ENCODE measurements at regions not wholly inside any gene's neighbourhood (a gene's known extent, or its start where the extent isn't known, plus 50 kb on each side); places are given as distances from the start of the nearest gene placed in this dataset.

DNA sequence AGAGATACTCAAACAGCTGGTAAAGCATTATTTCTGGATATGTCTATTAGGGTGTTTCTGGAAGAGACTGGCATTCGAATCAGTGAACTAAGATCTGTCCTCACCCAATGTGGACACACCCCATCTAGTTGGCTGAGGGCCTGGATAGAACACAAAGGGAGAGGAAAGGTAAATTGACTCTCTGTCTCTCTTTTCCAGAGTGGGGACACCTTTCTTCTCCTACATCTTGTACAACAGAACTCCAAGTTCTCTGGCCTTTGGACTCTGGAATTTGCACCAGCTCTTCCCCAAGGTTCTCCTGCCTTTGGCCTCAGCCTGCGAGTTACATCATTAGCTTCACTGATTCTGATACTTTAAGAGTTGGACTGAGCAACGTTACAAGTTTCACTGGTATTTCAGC, 1253.9 kb downstream of the SLC16A7 start:
- Histone ChIP-seq H3K27ac (ENCODE audit: low read length) (no peak overlapping the region), H3K27me3 (ENCODE audit: low read depth, low read length) (no peaks in the 10 kb centered on the region), H3K9me3 (ENCODE audit: insufficient read depth, low read length) (no peaks in the 10 kb centered on the region), H3K79me2 (ENCODE audit: low read length) (no peaks in the 10 kb centered on the region), H2AFZ (ENCODE audit: low read depth, low read length) (no peak overlapping the region), H3K36me3 (replicated peaks; ENCODE audit: low read depth, low read length) (no peaks in the 10 kb centered on the region), H3K4me2 (ENCODE audit: low read length) (no peak overlapping the region), H3K4me1 (ENCODE audit: low read length) (no peaks in the 10 kb centered on the region), H3K4me3 (ENCODE audit: low read length) (no peak overlapping the region), H4K20me1 (ENCODE audit: insufficient read depth, low read length) (no peaks in the 10 kb centered on the region), H3K9ac (ENCODE audit: low read length) (no peak overlapping the region)
- TF ChIP-seq CTCF (IDR thresholded peaks at IDR 0.05; ENCODE audit: low read depth, low read length), result no peak
- TF ChIP-seq EZH2phosphoT487 (IDR thresholded peaks at IDR 0.05; ENCODE audit: low read depth), result no peak

GRCh38 chr12:60853407-60853806, 1257.6 kb downstream of the SLC16A7 start:
- Histone ChIP-seq H3K27me3 (ENCODE audit: low read depth, low read length) (no peaks in the 10 kb centered on the region), H3K9ac (ENCODE audit: low read length) (no peak overlapping the region), H3K79me2 (ENCODE audit: low read length) (no peaks in the 10 kb centered on the region), H3K4me1 (ENCODE audit: low read length) (no peaks in the 10 kb centered on the region), H4K20me1 (ENCODE audit: insufficient read depth, low read length) (no peaks in the 10 kb centered on the region), H2AFZ (ENCODE audit: low read depth, low read length) (no peak overlapping the region), H3K9me3 (ENCODE audit: insufficient read depth, low read length) (no peaks in the 10 kb centered on the region), H3K4me2 (ENCODE audit: low read length) (no peak overlapping the region), H3K36me3 (replicated peaks; ENCODE audit: low read depth, low read length) (no peaks in the 10 kb centered on the region), H3K4me3 (ENCODE audit: low read length) (no peak overlapping the region), H3K27ac (ENCODE audit: low read length) (no peak overlapping the region)
- no peak for TF ChIP-seq CTCF (IDR thresholded peaks at IDR 0.05; ENCODE audit: low read depth, low read length)
- no peak for TF ChIP-seq EZH2phosphoT487 (IDR thresholded peaks at IDR 0.05; ENCODE audit: low read depth)

DNA sequence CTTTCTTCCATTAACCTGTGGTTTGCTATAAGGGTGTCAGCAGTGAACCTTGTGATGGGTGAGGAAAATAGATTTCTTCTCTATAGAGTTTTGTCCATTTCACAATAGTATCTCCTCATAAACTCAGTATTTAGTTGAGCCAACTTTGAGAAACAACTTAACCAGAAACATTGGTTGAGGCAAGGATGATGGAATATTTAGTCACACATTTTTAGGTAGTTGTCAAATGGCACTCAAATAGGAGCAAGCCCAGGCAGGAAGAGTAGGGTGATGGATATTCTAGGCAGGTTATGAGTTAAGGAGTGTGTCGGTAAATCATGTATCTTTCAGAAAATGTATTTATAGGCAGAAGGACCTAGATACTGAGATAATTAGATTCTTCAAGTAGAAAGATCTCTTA, 1267.6 kb downstream of the SLC16A7 start:
- Histone ChIP-seq H3K4me2 (ENCODE audit: low read length) (no peak overlapping the region), H3K79me2 (ENCODE audit: low read length) (no peaks in the 10 kb centered on the region), H4K20me1 (ENCODE audit: insufficient read depth, low read length) (no peaks in the 10 kb centered on the region), H3K9me3 (ENCODE audit: insufficient read depth, low read length) (no peaks in the 10 kb centered on the region), H3K4me1 (ENCODE audit: low read length) (no peaks in the 10 kb centered on the region), H3K9ac (ENCODE audit: low read length) (no peak overlapping the region), H2AFZ (ENCODE audit: low read depth, low read length) (no peak overlapping the region), H3K4me3 (ENCODE audit: low read length) (no peak overlapping the region), H3K27ac (ENCODE audit: low read length) (no peak overlapping the region), H3K27me3 (ENCODE audit: low read depth, low read length) (no peaks in the 10 kb centered on the region), H3K36me3 (replicated peaks; ENCODE audit: low read depth, low read length) (no peaks in the 10 kb centered on the region)
- no peak for TF ChIP-seq CTCF (IDR thresholded peaks at IDR 0.05; ENCODE audit: low read depth, low read length)
- TF ChIP-seq EZH2phosphoT487 (IDR thresholded peaks at IDR 0.05; ENCODE audit: low read depth), result no peak

DNA sequence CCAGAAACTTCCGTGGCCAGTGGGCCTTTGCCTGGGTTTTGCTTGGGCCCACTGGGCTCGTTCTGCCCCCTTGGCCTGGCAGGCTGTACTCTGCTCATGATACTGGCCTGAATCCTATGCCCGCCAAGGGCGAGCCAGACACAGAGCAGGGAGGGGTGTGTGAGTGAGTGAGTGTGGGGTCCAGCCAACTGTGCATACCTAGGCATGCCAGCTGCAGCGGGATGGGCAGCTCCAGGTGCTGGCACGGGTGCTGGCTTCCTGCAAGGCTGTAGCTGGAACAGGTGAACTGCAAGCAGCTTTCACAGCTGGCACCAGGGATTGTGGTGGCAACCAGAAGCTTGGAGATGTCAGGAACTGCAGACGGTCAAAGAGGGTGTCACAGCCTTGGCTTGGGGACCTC, 1276.4 kb downstream of the SLC16A7 start:
- no peak overlapping the region for H3K4me3 ChIP-seq (ENCODE audit: low read length)
- no peaks in the 10 kb centered on the region for H3K79me2 ChIP-seq (ENCODE audit: low read length)
- no peak overlapping the region for H3K27ac ChIP-seq (ENCODE audit: low read length)
- H4K20me1 ChIP-seq (ENCODE audit: insufficient read depth, low read length), result no peaks in the 10 kb centered on the region
- H3K4me1 ChIP-seq (ENCODE audit: low read length), result peaks cover 4% of the 10 kb centered on the region
- H3K9ac ChIP-seq (ENCODE audit: low read length), result no peak overlapping the region
- H3K36me3 ChIP-seq (replicated peaks; ENCODE audit: low read depth, low read length), result no peaks in the 10 kb centered on the region
- no peaks in the 10 kb centered on the region for H3K27me3 ChIP-seq (ENCODE audit: low read depth, low read length)
- no peak overlapping the region for H2AFZ ChIP-seq (ENCODE audit: low read depth, low read length)
- H3K9me3 ChIP-seq (ENCODE audit: insufficient read depth, low read length), result no peaks in the 10 kb centered on the region
- no peak overlapping the region for H3K4me2 ChIP-seq (ENCODE audit: low read length)
- TF ChIP-seq CTCF (IDR thresholded peaks at IDR 0.05; ENCODE audit: low read depth, low read length), result no peak

Data from OCI-LY3 (cell line).